ENCODE measurements at regions not wholly inside any gene's neighbourhood (a gene's known extent, or its start where the extent isn't known, plus 50 kb on each side); places are given as distances from the start of the nearest gene placed in this dataset.

- 89% methylated on average over 1 of the region's 1 CpG for WGBS
- Histone ChIP-seq H3K36me3 (ENCODE audit: insufficient read depth) (no peaks in the 10 kb centered on the region), H3K4me1 (ENCODE audit: insufficient read depth) (no peaks in the 10 kb centered on the region), H3K27ac (ENCODE audit: low read depth) (no peak overlapping the region), H3K4me3 (ENCODE audit: low read depth, low read length) (no peak overlapping the region)
- no peak for DNase-seq (ENCODE audit: extremely low spot score)
Observed at GRCh38 chr1:166514067-166514466, 325.2 kb upstream of the POGK start.

DNA sequence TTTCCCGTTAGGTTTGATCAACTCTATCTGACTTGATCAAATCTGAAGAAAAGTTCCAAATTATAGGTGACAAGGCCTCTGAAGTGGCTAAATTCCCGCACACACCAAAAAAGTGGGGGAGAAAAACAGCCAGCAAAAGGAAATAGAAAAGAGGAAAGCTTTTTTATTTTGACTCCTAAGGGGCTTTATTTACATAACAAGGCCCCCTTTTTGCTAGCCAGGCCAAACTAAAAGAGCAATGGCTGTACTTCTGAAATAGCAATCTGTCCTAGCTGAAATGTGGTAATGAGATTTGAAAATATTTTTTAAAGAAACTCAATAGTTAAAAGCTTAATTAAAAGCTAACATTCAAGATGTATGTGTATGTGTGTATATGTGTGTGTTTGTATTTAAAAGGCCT, 311.5 kb upstream of the POGK start:
- 57% methylated on average over 2 of the region's 2 CpGs for WGBS
- Histone ChIP-seq H3K4me3 (ENCODE audit: low read depth, low read length) (no peak overlapping the region), H3K36me3 (ENCODE audit: insufficient read depth) (no peaks in the 10 kb centered on the region), H3K27ac (ENCODE audit: low read depth) (no peak overlapping the region), H3K4me1 (ENCODE audit: insufficient read depth) (no peaks in the 10 kb centered on the region)
- DNase-seq (ENCODE audit: extremely low spot score), result no peak

- Histone ChIP-seq H3K27ac (ENCODE audit: low read depth) (no peak overlapping the region), H3K4me1 (ENCODE audit: insufficient read depth) (no peaks in the 10 kb centered on the region), H3K36me3 (ENCODE audit: insufficient read depth) (no peaks in the 10 kb centered on the region), H3K4me3 (ENCODE audit: low read depth, low read length) (no peak overlapping the region)
- no peak for DNase-seq (ENCODE audit: extremely low spot score)
- 67% methylated on average over 1 of the region's 1 CpG for WGBS
Observed at GRCh38 chr1:166538646-166539045, 300.6 kb upstream of the POGK start.

DNA sequence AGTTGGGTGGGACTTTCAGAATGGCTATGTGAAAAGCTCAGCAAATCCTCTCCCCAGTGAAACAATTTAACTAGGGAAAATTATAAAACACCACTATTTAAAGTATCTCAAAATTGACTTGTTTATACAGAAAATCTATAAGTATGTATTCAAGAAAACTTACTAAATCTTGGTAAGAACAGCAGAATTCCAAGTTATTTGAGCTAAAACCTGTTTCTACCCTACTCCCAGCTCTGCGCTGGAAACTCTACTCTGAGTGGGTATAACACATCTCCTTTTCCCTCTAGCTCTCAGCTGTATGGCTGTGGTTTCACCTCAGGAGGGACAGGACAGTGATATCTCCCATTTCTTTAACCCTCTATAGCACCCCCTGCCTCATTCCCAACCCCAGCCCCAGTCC, 295.2 kb upstream of the POGK start:
- WGBS, result 91% methylated on average over 1 of the region's 1 CpG
- no peak overlapping the region for H3K27ac ChIP-seq (ENCODE audit: low read depth)
- no peak for DNase-seq (ENCODE audit: extremely low spot score)
- no peak overlapping the region for H3K4me3 ChIP-seq (ENCODE audit: low read depth, low read length)
- no peaks in the 10 kb centered on the region for H3K4me1 ChIP-seq (ENCODE audit: insufficient read depth)
- no peaks in the 10 kb centered on the region for H3K36me3 ChIP-seq (ENCODE audit: insufficient read depth)

GRCh38 chr1:166544561-166544960, 294.7 kb upstream of the POGK start:
- 68% methylated on average over 1 of the region's 1 CpG for WGBS

DNA sequence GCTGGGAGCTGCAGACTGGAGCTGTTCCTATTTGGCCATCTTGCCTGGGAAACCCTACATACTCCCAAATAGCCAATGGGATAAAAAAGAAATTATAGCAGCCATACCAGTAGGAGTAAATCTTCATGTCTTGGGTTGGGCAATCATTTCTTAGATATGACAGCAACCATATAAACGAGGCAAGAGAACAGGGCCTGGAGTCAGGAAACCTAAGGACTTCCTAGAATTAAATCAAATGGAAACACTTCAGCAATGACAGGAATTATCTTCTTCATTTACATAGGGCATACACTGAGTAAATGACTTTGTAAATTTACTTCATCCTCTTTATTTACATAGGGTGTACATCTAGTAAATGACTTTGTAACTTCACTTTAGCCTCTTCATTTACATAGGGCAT, 286.6 kb upstream of the POGK start:
- Histone ChIP-seq H3K4me1 (ENCODE audit: insufficient read depth) (no peaks in the 10 kb centered on the region), H3K27ac (ENCODE audit: low read depth) (no peak overlapping the region), H3K4me3 (ENCODE audit: low read depth, low read length) (no peak overlapping the region), H3K36me3 (ENCODE audit: insufficient read depth) (no peaks in the 10 kb centered on the region)
- 37% methylated on average over 1 of the region's 1 CpG for WGBS
- no peak for DNase-seq (ENCODE audit: extremely low spot score)

More at GRCh38 chr1:166544561-166544960, 294.7 kb upstream of the POGK start:
- no peak overlapping the region for H3K27ac ChIP-seq (ENCODE audit: low read depth)
- H3K36me3 ChIP-seq (ENCODE audit: insufficient read depth), result no peaks in the 10 kb centered on the region
- no peaks in the 10 kb centered on the region for H3K4me1 ChIP-seq (ENCODE audit: insufficient read depth)
- no peak overlapping the region for H3K4me3 ChIP-seq (ENCODE audit: low read depth, low read length)
- DNase-seq (ENCODE audit: extremely low spot score), result no peak

- Histone ChIP-seq H3K4me1 (ENCODE audit: insufficient read depth) (no peaks in the 10 kb centered on the region), H3K4me3 (ENCODE audit: low read depth, low read length) (no peak overlapping the region), H3K27ac (ENCODE audit: low read depth) (no peak overlapping the region), H3K36me3 (ENCODE audit: insufficient read depth) (no peaks in the 10 kb centered on the region)
- no peak for DNase-seq (ENCODE audit: extremely low spot score)
Observed at GRCh38 chr1:166570954-166571353, 268.3 kb upstream of the POGK start.

DNA sequence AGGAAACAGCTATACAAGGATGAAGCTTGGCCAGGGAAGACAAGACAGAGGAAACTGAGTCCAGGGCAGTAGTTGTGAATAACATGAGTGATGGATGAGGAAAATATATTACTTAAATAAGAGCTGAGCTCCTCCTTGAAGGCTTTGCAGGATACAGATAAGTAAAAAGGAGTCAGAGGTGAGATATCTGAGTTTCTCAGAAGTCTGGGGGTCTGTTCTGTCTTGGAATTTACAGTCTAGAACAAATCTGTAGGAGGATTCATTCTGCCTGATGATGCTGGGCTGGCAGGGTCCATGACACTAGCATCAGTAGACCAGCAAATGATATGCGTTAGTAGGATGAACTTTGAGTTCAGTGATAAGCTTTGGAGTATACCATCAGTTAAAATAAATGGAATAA, 266.1 kb upstream of the POGK start:
- H3K4me1 ChIP-seq (ENCODE audit: insufficient read depth), result no peaks in the 10 kb centered on the region
- H3K4me3 ChIP-seq (ENCODE audit: low read depth, low read length), result no peak overlapping the region
- no peak overlapping the region for H3K27ac ChIP-seq (ENCODE audit: low read depth)
- DNase-seq (ENCODE audit: extremely low spot score), result no peak
- 91% methylated on average over 1 of the region's 1 CpG for WGBS
- no peaks in the 10 kb centered on the region for H3K36me3 ChIP-seq (ENCODE audit: insufficient read depth)

GRCh38 chr1:166579557-166580501, 259.4 kb upstream of the POGK start:
- H3K36me3 ChIP-seq (ENCODE audit: insufficient read depth), result no peaks in the 10 kb centered on the region
- no peak for DNase-seq (ENCODE audit: extremely low spot score)
- WGBS, result 81% methylated on average over 7 of the region's 7 CpGs

GRCh38 chr1:166588741-166589140, 250.5 kb upstream of the POGK start:
- H3K4me3 ChIP-seq (ENCODE audit: low read depth, low read length), result no peak overlapping the region
- no peaks in the 10 kb centered on the region for H3K4me1 ChIP-seq (ENCODE audit: insufficient read depth)
- WGBS, result 75% methylated on average over 6 of the region's 6 CpGs
- DNase-seq (ENCODE audit: extremely low spot score), result no peak
- no peak overlapping the region for H3K27ac ChIP-seq (ENCODE audit: low read depth)
- H3K36me3 ChIP-seq (ENCODE audit: insufficient read depth), result no peaks in the 10 kb centered on the region

More at GRCh38 chr1:166579557-166580501, 259.4 kb upstream of the POGK start:
- Histone ChIP-seq H3K27ac (ENCODE audit: low read depth) (no peak overlapping the region), H3K4me1 (ENCODE audit: insufficient read depth) (no peaks in the 10 kb centered on the region), H3K4me3 (ENCODE audit: low read depth, low read length) (no peak overlapping the region)

- no peak for DNase-seq (ENCODE audit: extremely low spot score)
- H3K27ac ChIP-seq (ENCODE audit: low read depth), result no peak overlapping the region
- 89% methylated on average over 2 of the region's 2 CpGs for WGBS
Observed at GRCh38 chr1:166590161-166590560, 249.1 kb upstream of the POGK start.

GRCh38 chr1:166594646-166595045, 244.6 kb upstream of the POGK start:
- no peak for DNase-seq (ENCODE audit: extremely low spot score)
- 92% methylated on average over 3 of the region's 3 CpGs for WGBS
- Histone ChIP-seq H3K4me3 (ENCODE audit: low read depth, low read length) (no peak overlapping the region), H3K27ac (ENCODE audit: low read depth) (no peak overlapping the region), H3K36me3 (ENCODE audit: insufficient read depth) (no peaks in the 10 kb centered on the region), H3K4me1 (ENCODE audit: insufficient read depth) (no peaks in the 10 kb centered on the region)

More at GRCh38 chr1:166590161-166590560, 249.1 kb upstream of the POGK start:
- no peak overlapping the region for H3K4me3 ChIP-seq (ENCODE audit: low read depth, low read length)
- H3K36me3 ChIP-seq (ENCODE audit: insufficient read depth), result no peaks in the 10 kb centered on the region
- no peaks in the 10 kb centered on the region for H3K4me1 ChIP-seq (ENCODE audit: insufficient read depth)

GRCh38 chr1:166597516-166597915, 241.8 kb upstream of the POGK start:
- no peak overlapping the region for H3K4me3 ChIP-seq (ENCODE audit: low read depth, low read length)
- H3K4me1 ChIP-seq (ENCODE audit: insufficient read depth), result no peaks in the 10 kb centered on the region
- DNase-seq (ENCODE audit: extremely low spot score), result no peak
- H3K27ac ChIP-seq (ENCODE audit: low read depth), result no peak overlapping the region
- H3K36me3 ChIP-seq (ENCODE audit: insufficient read depth), result no peaks in the 10 kb centered on the region

GRCh38 chr1:166600574-166600973, 238.7 kb upstream of the POGK start:
- Histone ChIP-seq H3K27ac (ENCODE audit: low read depth) (no peak overlapping the region), H3K4me1 (ENCODE audit: insufficient read depth) (no peaks in the 10 kb centered on the region), H3K36me3 (ENCODE audit: insufficient read depth) (no peaks in the 10 kb centered on the region), H3K4me3 (ENCODE audit: low read depth, low read length) (no peak overlapping the region)
- no peak for DNase-seq (ENCODE audit: extremely low spot score)
- WGBS, result 47% methylated on average over 1 of the region's 1 CpG

All from urinary bladder (tissue), 3 donors.